ENCODE measurements at regions not wholly inside any gene's neighbourhood (a gene's known extent, or its start where the extent isn't known, plus 50 kb on each side); places are given as distances from the start of the nearest gene placed in this dataset.

DNA sequence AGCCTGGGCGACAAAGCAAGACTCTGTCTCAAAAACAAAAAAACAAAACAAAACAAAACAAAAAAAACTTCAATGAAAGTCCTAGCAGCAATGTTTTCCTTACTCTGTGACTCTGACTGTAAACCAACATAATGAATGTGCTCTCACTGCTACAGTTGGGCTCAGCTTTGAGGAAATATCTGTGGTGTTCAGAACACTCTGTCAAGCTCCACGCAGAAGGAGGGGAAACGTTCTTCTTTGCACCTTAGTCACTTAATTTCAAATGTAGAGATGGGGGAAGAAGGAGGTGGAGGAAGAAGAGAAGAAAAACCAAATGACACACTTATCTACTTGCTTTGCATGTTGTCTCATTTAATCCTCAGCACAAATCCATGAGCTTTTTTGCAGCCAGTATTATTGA lies 107.1 kb upstream of the UBE3A start:
- TF ChIP-seq, protein P1, sequence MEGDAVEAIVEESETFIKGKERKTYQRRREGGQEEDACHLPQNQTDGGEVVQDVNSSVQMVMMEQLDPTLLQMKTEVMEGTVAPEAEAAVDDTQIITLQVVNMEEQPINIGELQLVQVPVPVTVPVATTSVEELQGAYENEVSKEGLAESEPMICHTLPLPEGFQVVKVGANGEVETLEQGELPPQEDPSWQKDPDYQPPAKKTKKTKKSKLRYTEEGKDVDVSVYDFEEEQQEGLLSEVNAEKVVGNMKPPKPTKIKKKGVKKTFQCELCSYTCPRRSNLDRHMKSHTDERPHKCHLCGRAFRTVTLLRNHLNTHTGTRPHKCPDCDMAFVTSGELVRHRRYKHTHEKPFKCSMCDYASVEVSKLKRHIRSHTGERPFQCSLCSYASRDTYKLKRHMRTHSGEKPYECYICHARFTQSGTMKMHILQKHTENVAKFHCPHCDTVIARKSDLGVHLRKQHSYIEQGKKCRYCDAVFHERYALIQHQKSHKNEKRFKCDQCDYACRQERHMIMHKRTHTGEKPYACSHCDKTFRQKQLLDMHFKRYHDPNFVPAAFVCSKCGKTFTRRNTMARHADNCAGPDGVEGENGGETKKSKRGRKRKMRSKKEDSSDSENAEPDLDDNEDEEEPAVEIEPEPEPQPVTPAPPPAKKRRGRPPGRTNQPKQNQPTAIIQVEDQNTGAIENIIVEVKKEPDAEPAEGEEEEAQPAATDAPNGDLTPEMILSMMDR (IDR thresholded peaks at IDR 0.05; ENCODE audit: extremely low read depth, insufficient read depth, missing control alignments): no peak
- no peak for DNase-seq (ENCODE audit: low spot score)
- in situ Hi-C loops (cut with MboI; ENCODE audit: low pct_unique_long_range_greater_than_20kb, low sequenced_read_pairs, unreplicated experiment): no loop called here

DNA sequence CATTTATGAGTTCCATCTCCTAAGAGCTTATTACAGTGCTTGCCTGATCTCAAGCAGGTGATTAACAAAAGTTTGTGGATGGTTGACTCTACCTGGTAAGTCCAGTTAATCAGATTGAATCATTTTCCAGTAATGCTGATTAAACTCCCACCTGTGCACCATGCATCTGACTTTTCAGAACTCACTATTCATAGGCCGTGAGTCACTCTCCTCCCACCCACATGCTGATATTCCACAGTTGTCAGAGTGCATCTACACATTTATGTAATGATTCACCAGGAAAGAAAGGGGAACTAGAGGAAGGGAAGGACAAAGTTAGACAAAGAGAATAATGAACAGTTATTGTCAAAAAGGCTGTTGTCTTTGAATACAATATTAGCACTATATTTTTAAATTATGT lies 106.2 kb upstream of the UBE3A start:
- no peak for DNase-seq (ENCODE audit: low spot score)
- TF ChIP-seq, protein P1 (IDR thresholded peaks at IDR 0.05; ENCODE audit: extremely low read depth, insufficient read depth, missing control alignments): no peak
- in situ Hi-C loops (cut with MboI; ENCODE audit: low pct_unique_long_range_greater_than_20kb, low sequenced_read_pairs, unreplicated experiment): no loop called here

DNA sequence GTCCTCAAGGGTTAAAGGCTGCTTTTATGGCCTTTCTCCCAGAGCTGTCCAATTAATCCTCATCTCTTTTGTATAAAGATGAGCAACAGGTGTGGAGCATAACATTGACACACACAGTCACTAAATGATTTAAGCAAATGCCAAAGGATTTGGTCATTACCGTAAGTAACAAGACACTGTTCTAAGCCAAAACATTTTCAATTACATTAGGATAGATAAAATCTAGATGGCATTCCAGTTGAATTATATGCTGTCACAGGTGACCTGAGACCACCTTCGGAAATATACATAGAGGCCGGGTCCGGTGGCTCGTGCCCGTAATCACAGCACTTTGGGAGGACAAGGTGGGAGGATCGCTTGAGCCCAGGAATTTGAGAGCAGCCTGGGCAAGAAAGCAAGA lies 105.3 kb upstream of the UBE3A start:
- TF ChIP-seq, protein P1 (IDR thresholded peaks at IDR 0.05; ENCODE audit: extremely low read depth, insufficient read depth, missing control alignments): no peak
- no peak for DNase-seq (ENCODE audit: low spot score)
- in situ Hi-C loops (cut with MboI; ENCODE audit: low pct_unique_long_range_greater_than_20kb, low sequenced_read_pairs, unreplicated experiment): no loop called here

DNA sequence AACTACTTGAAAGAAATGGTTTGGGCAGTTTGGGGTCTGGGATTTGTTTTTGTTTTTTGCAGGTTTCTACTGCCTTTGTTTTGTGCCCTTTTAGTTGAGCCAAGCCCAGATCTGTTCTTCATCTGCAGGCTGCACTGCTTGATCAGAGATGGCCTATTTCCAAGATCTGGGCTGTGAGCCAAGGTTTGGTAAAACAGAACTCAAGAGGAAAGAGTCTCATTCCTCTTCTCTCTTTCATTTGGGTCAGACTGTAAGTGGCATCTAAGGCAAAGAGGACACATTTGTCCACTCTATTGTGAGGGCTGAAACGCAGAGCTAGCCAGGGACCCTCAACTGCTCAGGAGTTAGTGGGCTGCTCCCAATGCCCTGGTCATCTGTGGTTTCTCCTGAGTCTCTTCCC lies 104.4 kb upstream of the UBE3A start:
- TF ChIP-seq, protein P1 (IDR thresholded peaks at IDR 0.05; ENCODE audit: extremely low read depth, insufficient read depth, missing control alignments): no peak
- DNase-seq (ENCODE audit: low spot score): no peak
- in situ Hi-C loops (cut with MboI; ENCODE audit: low pct_unique_long_range_greater_than_20kb, low sequenced_read_pairs, unreplicated experiment): no loop called here

DNA sequence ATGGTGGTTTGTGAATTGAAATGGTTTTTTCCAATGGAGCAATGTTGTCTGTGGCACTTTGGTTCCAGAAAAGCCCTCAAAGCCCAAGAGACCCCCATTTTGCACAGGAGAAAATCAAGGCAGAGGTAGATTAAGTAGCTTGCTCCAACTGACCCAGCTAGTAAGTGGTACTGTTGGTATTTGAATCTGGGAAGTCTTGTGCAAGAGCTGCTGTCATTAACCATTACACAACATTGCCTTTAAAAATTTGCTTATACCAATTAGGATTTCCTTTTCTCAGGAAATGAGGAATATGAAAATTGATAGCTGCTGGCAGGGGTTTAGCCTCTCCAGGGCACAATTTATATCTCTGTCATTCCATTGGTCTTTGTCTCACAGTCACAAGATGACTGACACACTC lies 102.4 kb upstream of the UBE3A start:
- DNase-seq (ENCODE audit: low spot score): no peak
- in situ Hi-C loops (cut with MboI; ENCODE audit: low pct_unique_long_range_greater_than_20kb, low sequenced_read_pairs, unreplicated experiment): no loop called here
- TF ChIP-seq, protein P1 (IDR thresholded peaks at IDR 0.05; ENCODE audit: extremely low read depth, insufficient read depth, missing control alignments): no peak

- in situ Hi-C loops (cut with MboI; ENCODE audit: low pct_unique_long_range_greater_than_20kb, low sequenced_read_pairs, unreplicated experiment): no loop called here
- TF ChIP-seq, protein P1 (IDR thresholded peaks at IDR 0.05; ENCODE audit: extremely low read depth, insufficient read depth, missing control alignments): no peak
- DNase-seq (ENCODE audit: low spot score): no peak
Observed at GRCh38 chr15:25536801-25537611, 98.2 kb upstream of the UBE3A start.
